HUES64 (cell line): ENCODE measurements at regions not wholly inside any gene's neighbourhood (a gene's known extent, or its start where the extent isn't known, plus 50 kb on each side); places are given as distances from the start of the nearest gene placed in this dataset.
"Not testable (repeated sequence)": the region's sequence is repeated elsewhere in the genome, so short reads cannot be mapped to it uniquely, and the experiment has no call there.

Experiments
- H3K27ac ChIP-seq: 2 replicates; pipeline ENCODE4 v1.7.0; 2013; ENCODE audit warnings: low read depth, low read length, inconsistent platforms
- H3K27me3 ChIP-seq: 2 replicates; pipeline ENCODE4 v1.6.1; 2013; ENCODE audit warnings: mild to moderate bottlenecking, low read length; ENCODE audit not compliant: insufficient read depth
- H3K36me3 ChIP-seq: 2 replicates; pipeline ENCODE4 v1.6.1; 2013; ENCODE audit warnings: mild to moderate bottlenecking, low read length; ENCODE audit not compliant: insufficient read depth
- H3K4me1 ChIP-seq: 2 replicates; pipeline ENCODE4 v1.6.1; 2013; ENCODE audit warnings: mild to moderate bottlenecking, low read length, moderate library complexity; ENCODE audit not compliant: insufficient read depth
- H3K4me3 ChIP-seq: 2 replicates; pipeline ENCODE4 v1.5.1; 2013; ENCODE audit warnings: mild to moderate bottlenecking, low read length, moderate library complexity
- H3K9ac ChIP-seq: 2 replicates; pipeline ENCODE4 v1.6.1; 2013; ENCODE audit warnings: mild to moderate bottlenecking, low read depth, low read length
- H3K9me3 ChIP-seq: 2 replicates; pipeline ENCODE4 v1.6.1; 2013; ENCODE audit warnings: low read depth, low read length; ENCODE audit not compliant: insufficient read depth
- WGBS: fragments of 150-250, 120-280 bp; methylation state at CpG from one replicate; pipeline ENCODE4 v1.1.7; 2013; ENCODE audit warnings: missing lambda C conversion rate; 5-methylcytosine and 5-hydroxymethylcytosine counted together

DNA sequence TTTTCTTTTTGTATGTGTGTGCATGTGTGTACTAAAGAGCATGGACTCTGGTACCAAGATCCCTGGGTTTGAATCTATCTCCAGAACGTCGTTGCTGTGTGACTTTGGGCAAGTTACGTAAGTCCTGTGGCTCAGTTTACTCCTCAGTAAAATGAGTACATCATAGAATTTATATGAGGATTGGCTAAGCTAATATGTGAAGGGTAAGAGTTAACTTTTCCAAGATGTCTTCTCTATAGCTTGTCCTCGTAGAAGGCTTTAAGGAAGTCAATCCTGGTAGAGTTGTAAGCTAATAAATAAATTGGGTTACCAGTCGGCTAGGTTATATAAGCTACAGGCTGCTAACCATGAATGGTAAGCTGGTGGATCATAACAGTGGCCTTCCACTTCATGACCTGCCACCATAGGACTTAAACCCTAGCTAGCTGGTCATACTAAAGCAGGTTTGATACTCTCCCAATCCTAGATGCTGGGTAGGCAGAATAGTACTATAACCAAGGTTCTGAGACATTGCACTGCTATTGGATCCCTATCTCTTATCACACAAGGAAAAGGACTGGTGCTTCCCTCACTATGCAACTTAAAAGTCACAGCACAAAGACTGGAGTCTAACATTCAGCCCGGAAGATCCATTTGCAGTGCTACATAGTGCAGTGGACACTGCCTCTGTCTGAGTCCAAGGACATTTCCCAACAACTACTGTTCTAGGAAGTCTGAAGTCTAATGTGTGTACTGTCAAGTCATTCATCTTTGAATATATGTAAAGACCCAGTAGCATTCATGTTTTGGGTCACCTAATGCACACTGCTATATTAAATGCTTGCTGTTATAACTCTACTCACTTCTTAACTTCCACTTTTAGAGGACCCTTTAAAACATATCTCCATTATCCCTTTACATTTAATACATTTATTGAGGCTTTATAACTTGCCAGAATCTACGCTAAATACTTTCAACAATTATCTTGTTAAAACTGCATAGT lies 156.2 kb downstream of the CRPPA start:
- Histone ChIP-seq H3K27ac (no peak overlapping the region), H3K27me3 (no peaks in the 10 kb centered on the region), H3K4me1 (no peaks in the 10 kb centered on the region), H3K9me3 (no peaks in the 10 kb centered on the region), H3K36me3 (no peaks in the 10 kb centered on the region), H3K4me3 (no peak overlapping the region), H3K9ac (no peak overlapping the region)
- 93% methylated on average over 7 of the region's 7 CpGs for WGBS

DNA sequence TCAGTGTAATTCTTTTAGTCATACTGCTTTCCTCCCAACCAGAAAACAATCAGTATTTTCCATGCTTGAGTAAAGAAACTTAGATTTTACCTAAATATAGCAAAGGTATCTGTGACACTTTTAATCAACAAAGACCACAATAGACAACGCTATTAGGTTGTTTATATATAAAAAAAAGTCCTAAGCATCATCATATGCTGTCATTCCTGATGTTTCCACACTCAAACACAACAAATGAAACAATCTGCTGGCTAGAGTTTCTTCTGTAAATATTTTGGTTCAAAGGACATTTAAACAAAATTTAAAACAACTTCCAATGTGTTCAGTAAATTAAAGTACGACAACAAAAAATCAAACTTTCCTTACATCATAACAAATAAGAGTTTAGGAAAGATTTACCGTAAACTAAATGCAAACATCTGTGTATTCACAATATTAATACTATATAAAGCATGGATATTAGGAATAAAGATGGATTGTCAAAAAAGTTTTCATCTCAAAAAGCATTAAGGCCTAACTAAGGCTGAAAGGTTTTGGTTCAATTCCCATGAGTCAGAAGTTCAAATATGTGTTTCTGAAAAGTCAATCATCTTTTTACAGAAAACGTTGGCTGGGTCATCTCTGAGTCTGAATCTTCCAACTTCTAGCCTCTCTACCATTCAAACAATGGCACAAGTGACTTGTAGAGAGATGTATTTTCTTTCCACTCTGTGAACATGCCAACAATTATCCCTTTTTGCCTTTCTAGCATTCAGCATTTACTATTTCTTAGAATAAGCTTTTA lies 157.1 kb downstream of the CRPPA start:
- Histone ChIP-seq H3K36me3 (no peaks in the 10 kb centered on the region), H3K9ac (no peak overlapping the region), H3K27me3 (no peaks in the 10 kb centered on the region), H3K9me3 (no peaks in the 10 kb centered on the region), H3K4me1 (no peaks in the 10 kb centered on the region), H3K27ac (no peak overlapping the region), H3K4me3 (no peak overlapping the region)
- 86% methylated on average over 2 of the region's 4 CpGs for WGBS

DNA sequence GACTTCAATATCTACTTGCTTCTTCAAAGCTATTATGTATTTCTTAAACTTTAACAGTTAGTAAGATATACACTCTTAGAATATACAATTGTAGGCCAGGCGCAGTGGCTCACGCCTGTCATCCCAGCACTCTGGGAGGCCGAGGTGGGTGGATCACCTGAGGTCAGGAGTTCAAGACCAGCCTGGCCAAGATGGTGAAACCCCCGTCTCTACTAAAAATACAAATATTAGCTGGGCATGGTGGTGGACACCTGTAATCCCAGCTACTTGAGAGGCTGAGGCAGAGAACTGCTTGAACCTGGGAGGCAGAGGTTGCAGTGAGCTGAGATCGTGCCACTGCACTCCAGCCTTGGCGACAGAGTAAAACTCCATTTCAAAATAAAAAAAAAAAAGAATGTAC lies 158.0 kb downstream of the CRPPA start:
- 99% methylated on average over 5 of the region's 6 CpGs for WGBS
- not testable (repeated sequence) for H3K4me1 ChIP-seq, H3K9me3 ChIP-seq, H3K27me3 ChIP-seq, H3K36me3 ChIP-seq, H3K9ac ChIP-seq, H3K27ac ChIP-seq, H3K4me3 ChIP-seq

DNA sequence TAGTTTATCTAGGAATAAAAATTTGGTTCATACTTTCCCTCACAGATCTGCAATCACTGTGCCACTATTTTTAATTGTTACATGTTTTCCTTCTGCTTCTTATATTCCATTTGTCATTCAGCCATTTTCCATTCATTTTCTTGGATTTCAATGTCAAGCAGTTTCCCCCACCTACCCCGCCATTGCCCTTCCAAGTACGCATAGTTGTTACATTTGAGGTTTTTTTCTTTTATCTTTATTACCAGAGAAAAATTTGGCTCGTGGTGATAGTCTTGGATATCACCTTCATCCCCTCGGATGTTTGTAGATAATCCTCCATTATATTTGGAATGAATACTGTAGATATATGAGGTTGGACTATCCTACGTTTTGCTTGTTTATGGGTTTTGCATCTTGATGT lies 159.7 kb downstream of the CRPPA start:
- Histone ChIP-seq H3K36me3 (no peaks in the 10 kb centered on the region), H3K9ac (no peak overlapping the region), H3K9me3 (no peaks in the 10 kb centered on the region), H3K27ac (no peak overlapping the region), H3K4me1 (no peaks in the 10 kb centered on the region), H3K27me3 (no peaks in the 10 kb centered on the region), H3K4me3 (no peak overlapping the region)
- WGBS = 94% methylated on average over 3 of the region's 5 CpGs

DNA sequence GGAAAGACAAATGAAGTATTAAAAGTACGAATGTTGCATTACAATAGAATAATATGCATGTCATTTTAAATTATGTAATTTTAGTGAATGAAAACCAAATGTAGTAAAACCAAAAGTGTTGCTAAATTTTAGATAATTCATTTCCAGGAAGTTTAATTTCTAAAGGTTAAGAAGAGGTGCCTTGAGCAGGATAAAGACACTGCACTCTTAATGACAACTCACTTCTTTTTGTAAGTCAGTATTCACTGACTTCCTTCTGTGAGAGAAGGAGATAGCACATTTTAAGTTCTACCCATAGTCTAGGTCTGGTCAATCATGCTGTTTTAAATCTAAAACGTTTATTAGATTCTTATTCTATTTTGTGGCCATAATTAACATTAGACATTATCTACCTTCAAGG lies 160.2 kb downstream of the CRPPA start:
- no peaks in the 10 kb centered on the region for H3K4me1 ChIP-seq
- H3K4me3 ChIP-seq = no peak overlapping the region
- WGBS = no CpG with 5 or more reads among the region's 2 CpGs
- H3K9me3 ChIP-seq = no peaks in the 10 kb centered on the region
- no peaks in the 10 kb centered on the region for H3K36me3 ChIP-seq
- H3K27me3 ChIP-seq = no peaks in the 10 kb centered on the region
- no peak overlapping the region for H3K27ac ChIP-seq
- H3K9ac ChIP-seq = no peak overlapping the region

DNA sequence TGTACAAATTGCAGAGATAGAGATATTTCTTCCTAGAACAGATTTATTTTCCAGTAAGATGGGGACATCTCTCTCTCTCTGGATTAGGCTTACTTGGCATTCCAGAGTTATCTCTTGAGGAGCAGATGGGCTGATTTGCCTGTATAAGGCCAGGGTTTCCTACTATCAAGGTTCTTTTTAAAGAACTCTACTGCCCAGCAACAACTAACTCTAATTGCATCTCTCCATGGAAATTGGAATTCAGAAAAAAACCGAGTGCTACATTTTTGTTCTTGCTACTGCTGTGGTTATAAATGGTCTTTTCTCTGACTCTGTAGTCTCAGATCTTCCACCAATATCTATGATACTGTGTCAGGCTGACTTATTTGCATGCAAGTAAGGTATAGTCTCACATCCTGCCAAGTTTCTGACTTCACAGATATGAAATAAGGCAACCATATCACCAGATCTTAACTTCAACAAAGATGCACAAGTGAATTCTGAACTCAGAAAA lies 161.1 kb downstream of the CRPPA start:
- H3K9ac ChIP-seq = no peak overlapping the region
- H3K36me3 ChIP-seq = no peaks in the 10 kb centered on the region
- no peaks in the 10 kb centered on the region for H3K4me1 ChIP-seq
- no peaks in the 10 kb centered on the region for H3K9me3 ChIP-seq
- H3K27me3 ChIP-seq = no peaks in the 10 kb centered on the region
- H3K4me3 ChIP-seq = no peak overlapping the region
- 100% methylated on average over 1 of the region's 1 CpG for WGBS
- H3K27ac ChIP-seq = no peak overlapping the region

DNA sequence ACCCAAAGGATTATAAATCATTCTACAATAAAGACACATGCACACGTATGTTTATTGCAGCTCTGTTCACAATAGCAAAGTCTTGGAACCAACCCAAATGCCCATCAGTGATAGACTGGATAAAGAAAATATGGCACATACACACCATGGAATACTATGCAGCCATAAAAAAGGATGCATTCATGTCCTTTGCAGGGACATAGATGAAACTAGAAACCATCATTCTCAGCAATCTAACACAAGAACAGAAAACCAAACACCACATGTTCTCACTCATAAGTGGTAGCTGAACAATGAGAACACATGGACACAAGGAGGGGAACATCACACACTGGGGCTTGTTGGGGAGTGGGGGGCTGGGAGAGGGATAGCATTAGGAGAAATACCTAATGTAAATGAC lies 164.9 kb downstream of the CRPPA start:
- not testable (repeated sequence) for H3K27ac ChIP-seq, H3K9me3 ChIP-seq, H3K4me3 ChIP-seq, H3K4me1 ChIP-seq, H3K9ac ChIP-seq, H3K27me3 ChIP-seq, H3K36me3 ChIP-seq
- 100% methylated on average over 1 of the region's 1 CpG for WGBS

DNA sequence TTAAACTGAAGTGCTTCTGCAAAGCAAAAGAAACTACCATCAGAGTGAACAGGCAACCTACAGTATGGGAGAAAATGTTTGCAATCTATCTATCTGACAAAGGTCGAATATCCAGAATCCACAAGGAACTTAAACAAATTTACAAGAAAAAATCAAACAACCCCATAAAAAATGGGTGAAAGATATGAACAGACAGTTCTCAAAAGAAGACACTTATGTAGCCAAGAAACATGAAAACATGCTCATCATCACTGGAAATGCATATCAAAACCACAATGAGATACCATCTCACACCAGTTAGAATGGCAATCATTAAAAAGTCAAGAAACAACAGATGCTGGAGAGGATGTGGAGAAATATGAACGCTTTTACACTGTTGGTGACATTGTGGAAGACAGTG lies 165.4 kb downstream of the CRPPA start:
- H3K4me3 ChIP-seq, H3K4me1 ChIP-seq, H3K36me3 ChIP-seq, H3K27me3 ChIP-seq, H3K9ac ChIP-seq, H3K27ac ChIP-seq, H3K9me3 ChIP-seq: not testable (repeated sequence)
- WGBS = 100% methylated on average over 1 of the region's 2 CpGs

DNA sequence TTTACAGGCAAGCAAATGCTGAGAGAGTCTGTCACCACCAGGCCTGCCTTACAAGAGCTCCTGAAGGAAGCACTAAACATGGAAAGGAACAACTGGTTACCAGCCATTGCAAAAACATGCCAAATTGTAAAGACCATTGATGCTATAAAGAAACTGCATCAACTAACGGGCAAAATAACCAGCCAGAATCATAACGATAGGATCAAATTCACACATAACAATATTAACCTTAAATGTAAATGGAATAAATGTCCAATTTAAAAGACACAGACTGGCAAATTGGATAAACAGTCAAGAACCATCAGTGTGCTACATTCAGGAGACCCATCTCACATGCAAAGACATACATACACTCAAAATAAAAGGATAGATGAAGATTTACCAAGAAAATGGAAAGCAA lies 170.7 kb downstream of the CRPPA start:
- H3K4me3 ChIP-seq, H3K27me3 ChIP-seq, H3K9ac ChIP-seq, H3K27ac ChIP-seq, H3K36me3 ChIP-seq, H3K9me3 ChIP-seq, H3K4me1 ChIP-seq: not testable (repeated sequence)
- 86% methylated on average over 1 of the region's 2 CpGs for WGBS

DNA sequence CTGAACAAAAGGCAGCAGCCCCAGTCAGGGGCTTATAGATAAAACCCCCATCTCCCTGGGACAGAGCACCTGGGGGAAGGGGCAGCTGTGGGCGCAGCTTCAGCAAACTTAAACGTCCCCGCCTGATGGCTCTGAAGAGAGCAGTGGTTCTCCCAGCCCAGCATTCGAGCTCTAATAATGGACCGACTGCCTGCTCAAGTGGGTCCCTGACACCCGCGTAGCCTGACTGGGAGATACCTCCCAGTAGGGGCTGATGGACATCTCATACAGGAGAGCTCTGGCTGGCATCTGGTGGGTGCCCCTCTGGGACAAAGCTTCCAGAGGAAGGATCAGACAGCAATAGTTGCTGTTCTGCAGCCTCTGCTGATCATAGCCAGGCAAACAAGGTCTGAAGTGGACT lies 172.1 kb downstream of the CRPPA start:
- H3K27me3 ChIP-seq, H3K9ac ChIP-seq, H3K4me1 ChIP-seq, H3K36me3 ChIP-seq, H3K27ac ChIP-seq, H3K9me3 ChIP-seq, H3K4me3 ChIP-seq: not testable (repeated sequence)
- 96% methylated on average over 7 of the region's 7 CpGs for WGBS

DNA sequence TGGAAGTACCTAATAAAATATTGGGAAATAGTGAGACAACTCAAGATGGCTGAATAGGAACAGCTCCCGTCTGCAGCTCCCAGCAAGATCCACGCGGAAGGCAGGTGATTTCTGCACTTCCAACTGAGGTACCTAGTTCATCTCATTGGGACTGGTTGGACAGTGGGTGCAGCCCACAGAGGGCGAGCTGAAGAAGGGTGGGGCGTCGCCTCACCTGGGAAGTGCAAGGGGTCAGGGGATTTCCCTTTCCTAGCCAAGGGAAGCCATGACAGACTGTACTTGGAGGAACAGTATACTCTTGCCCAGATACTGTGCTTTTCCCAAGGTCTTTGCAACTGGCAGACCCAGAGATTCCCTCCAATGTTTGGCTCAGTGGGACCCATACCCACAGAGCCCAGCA lies 172.8 kb downstream of the CRPPA start:
- H3K27me3 ChIP-seq, H3K4me1 ChIP-seq, H3K27ac ChIP-seq, H3K9ac ChIP-seq, H3K36me3 ChIP-seq, H3K4me3 ChIP-seq, H3K9me3 ChIP-seq: not testable (repeated sequence)
- WGBS = 93% methylated on average over 6 of the region's 6 CpGs
